ENCODE measurements at regions not wholly inside any gene's neighbourhood (a gene's known extent, or its start where the extent isn't known, plus 50 kb on each side); places are given as distances from the start of the nearest gene placed in this dataset.

DNA sequence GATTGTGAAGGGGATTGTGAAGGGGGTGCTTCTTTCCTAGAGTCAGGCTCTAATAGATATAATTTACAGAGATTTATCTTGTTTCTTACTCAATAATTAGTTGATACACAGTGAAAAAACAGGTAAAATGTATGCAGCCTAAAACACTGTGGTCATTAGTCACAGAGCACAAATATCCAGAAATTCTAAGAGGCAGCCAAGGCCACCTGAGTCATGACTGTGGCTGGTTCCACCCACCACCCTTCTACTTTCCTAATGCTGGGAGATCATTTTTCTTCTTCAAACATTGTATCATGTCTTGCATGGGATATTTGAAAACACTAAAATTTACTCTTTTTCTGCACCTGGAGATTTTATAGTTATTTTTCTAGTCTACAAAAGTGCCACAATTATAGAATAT lies 181.6 kb downstream of the OTOR start:
- Histone ChIP-seq H3K9ac (ENCODE audit: insufficient read depth, low read length, poor library complexity, severe bottlenecking) (no peak overlapping the region), H3K4me3 (replicated peaks in 1 of 3; ENCODE audit: low read depth in 2 of 3, low read length in 3 of 3) (no peak overlapping the region), H3K4me1 (ENCODE audit: control insufficient read depth in 1 of 2, insufficient read depth in 2 of 2, low read length in 2 of 2) (no peaks in the 10 kb centered on the region), H3K9me3 (replicated peaks in 1 of 2; ENCODE audit: control insufficient read depth in 1 of 2, insufficient read depth in 1 of 2, low read length in 2 of 2) (peaks cover 20 to 21% of the 10 kb centered on the region in 2 donors), H3K4me2 (replicated peaks; ENCODE audit: extremely low read depth, low read length, poor library complexity, severe bottlenecking) (no peak overlapping the region), H3K36me3 (replicated peaks in 1 of 2; ENCODE audit: control insufficient read depth in 1 of 2, insufficient read depth in 2 of 2, low read length in 2 of 2) (no peaks in the 10 kb centered on the region), H2AFZ (ENCODE audit: insufficient read depth, low read depth, low read length, poor library complexity, severe bottlenecking) (no peak overlapping the region), H4K20me1 (ENCODE audit: insufficient read depth, low read length) (no peaks in the 10 kb centered on the region), H3K79me2 (ENCODE audit: insufficient read depth, low read length) (no peaks in the 10 kb centered on the region), H3K27me3 (ENCODE audit: control insufficient read depth in 2 of 2, insufficient read depth in 2 of 2, low read length in 2 of 2) (no peaks in the 10 kb centered on the region), H3K27ac (ENCODE audit: low read depth in 1 of 2, low read length in 2 of 2) (no peak overlapping the region)
- Mint-ChIP-seq H3K4me3 (no peak overlapping the region), H3K27me3 (ENCODE audit: low read depth in 3 of 3) (peaks cover 0 to 3% (median 1%) of the 10 kb centered on the region in 3 donors), H3K9me3 (peaks cover 4 to 24% (median 12%) of the 10 kb centered on the region in 7 donors), H3K27ac (no peak overlapping the region), H3K36me3 (no peaks in the 10 kb centered on the region), H3K4me1 (no peaks in the 10 kb centered on the region)
- DNase-seq = no peak
- intact Hi-C loops (cut with micrococcal nuclease) = no loop called here
- TF ChIP-seq, protein P1, sequence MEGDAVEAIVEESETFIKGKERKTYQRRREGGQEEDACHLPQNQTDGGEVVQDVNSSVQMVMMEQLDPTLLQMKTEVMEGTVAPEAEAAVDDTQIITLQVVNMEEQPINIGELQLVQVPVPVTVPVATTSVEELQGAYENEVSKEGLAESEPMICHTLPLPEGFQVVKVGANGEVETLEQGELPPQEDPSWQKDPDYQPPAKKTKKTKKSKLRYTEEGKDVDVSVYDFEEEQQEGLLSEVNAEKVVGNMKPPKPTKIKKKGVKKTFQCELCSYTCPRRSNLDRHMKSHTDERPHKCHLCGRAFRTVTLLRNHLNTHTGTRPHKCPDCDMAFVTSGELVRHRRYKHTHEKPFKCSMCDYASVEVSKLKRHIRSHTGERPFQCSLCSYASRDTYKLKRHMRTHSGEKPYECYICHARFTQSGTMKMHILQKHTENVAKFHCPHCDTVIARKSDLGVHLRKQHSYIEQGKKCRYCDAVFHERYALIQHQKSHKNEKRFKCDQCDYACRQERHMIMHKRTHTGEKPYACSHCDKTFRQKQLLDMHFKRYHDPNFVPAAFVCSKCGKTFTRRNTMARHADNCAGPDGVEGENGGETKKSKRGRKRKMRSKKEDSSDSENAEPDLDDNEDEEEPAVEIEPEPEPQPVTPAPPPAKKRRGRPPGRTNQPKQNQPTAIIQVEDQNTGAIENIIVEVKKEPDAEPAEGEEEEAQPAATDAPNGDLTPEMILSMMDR (IDR thresholded peaks at IDR 0.05) = no peak

DNA sequence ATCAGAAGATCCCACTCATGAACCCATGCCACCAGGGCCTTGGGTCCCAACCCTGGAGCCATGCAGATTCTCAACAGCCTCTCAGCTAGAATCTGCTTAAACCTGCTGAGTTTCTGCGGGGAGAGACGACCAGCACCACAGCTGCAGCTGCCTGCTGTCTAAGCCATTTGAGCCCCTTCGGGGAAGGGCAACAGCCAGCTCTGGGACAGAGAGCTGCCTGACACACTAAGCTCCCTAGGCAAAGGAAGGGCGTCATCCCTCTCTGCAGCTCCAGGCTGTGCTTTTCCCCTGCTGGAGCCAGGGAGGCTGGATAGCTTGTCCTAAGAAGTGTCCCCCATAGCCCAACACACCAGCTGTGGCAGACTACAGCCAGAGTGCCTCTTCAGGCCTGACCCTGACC lies 182.5 kb downstream of the OTOR start:
- Histone ChIP-seq H3K9ac (ENCODE audit: insufficient read depth, low read length, poor library complexity, severe bottlenecking) (no peak overlapping the region), H3K4me3 (replicated peaks in 1 of 3; ENCODE audit: low read depth in 2 of 3, low read length in 3 of 3) (no peak overlapping the region), H3K27me3 (ENCODE audit: control insufficient read depth in 2 of 2, insufficient read depth in 2 of 2, low read length in 2 of 2) (no peaks in the 10 kb centered on the region), H2AFZ (ENCODE audit: insufficient read depth, low read depth, low read length, poor library complexity, severe bottlenecking) (no peak overlapping the region), H3K4me1 (ENCODE audit: control insufficient read depth in 1 of 2, insufficient read depth in 2 of 2, low read length in 2 of 2) (no peaks in the 10 kb centered on the region), H3K9me3 (replicated peaks in 1 of 2; ENCODE audit: control insufficient read depth in 1 of 2, insufficient read depth in 1 of 2, low read length in 2 of 2) (peaks cover 20 to 21% of the 10 kb centered on the region in 2 donors), H3K79me2 (ENCODE audit: insufficient read depth, low read length) (no peaks in the 10 kb centered on the region), H3K4me2 (replicated peaks; ENCODE audit: extremely low read depth, low read length, poor library complexity, severe bottlenecking) (no peak overlapping the region), H3K36me3 (replicated peaks in 1 of 2; ENCODE audit: control insufficient read depth in 1 of 2, insufficient read depth in 2 of 2, low read length in 2 of 2) (no peaks in the 10 kb centered on the region), H4K20me1 (ENCODE audit: insufficient read depth, low read length) (no peaks in the 10 kb centered on the region), H3K27ac (ENCODE audit: low read depth in 1 of 2, low read length in 2 of 2) (no peak overlapping the region)
- DNase-seq = no peak
- Mint-ChIP-seq H3K27me3 (ENCODE audit: low read depth in 3 of 3) (peaks cover 0 to 3% (median 1%) of the 10 kb centered on the region in 3 donors), H3K4me3 (no peak overlapping the region), H3K27ac (no peak overlapping the region), H3K36me3 (no peaks in the 10 kb centered on the region), H3K4me1 (no peaks in the 10 kb centered on the region), H3K9me3 (peaks cover 7 to 22% (median 17%) of the 10 kb centered on the region in 7 donors)
- 88% methylated on average over 3 of the region's 4 CpGs for WGBS (ENCODE audit: insufficient coverage)
- TF ChIP-seq, protein P1 (IDR thresholded peaks at IDR 0.05) = no peak
- intact Hi-C loops (cut with micrococcal nuclease) = no loop called here

Measured in CD14-positive monocyte (primary cell).